GM23248 (cell line): ENCODE measurements at regions not wholly inside any gene's neighbourhood (a gene's known extent, or its start where the extent isn't known, plus 50 kb on each side); places are given as distances from the start of the nearest gene placed in this dataset.

Source experiments
- DNase-seq: peaks from one replicate; pipeline ENCODE4 v3.0.0-alpha.2; 2015
- H2AFZ ChIP-seq: fragments of 200-600 bp; sonication (generic); 2 replicates; pipeline ENCODE4 v1.6.1; 2016; ENCODE audit warnings: antibody characterized with exemption
- H3F3A ChIP-seq: fragments of 200-600 bp; sonication (generic); 2 replicates; pipeline ENCODE4 v1.6.1; 2016; ENCODE audit warnings: mild to moderate bottlenecking, antibody characterized with exemption, mixed run types; ENCODE audit not compliant: insufficient read depth
- H3K27ac ChIP-seq: fragments of 200-600 bp; sonication (generic); 2 replicates; pipeline ENCODE4 v1.5.1; 2016; ENCODE audit warnings: mild to moderate bottlenecking
- H3K27me3 ChIP-seq: fragments of 200-600 bp; sonication (generic); replicated peaks from 2 replicates; pipeline ENCODE4 v1.6.1; 2016; ENCODE audit warnings: mild to moderate bottlenecking; ENCODE audit not compliant: insufficient read depth
- H3K36me3 ChIP-seq: fragments of 200-600 bp; sonication (generic); 2 replicates; pipeline ENCODE4 v1.6.1; 2016; ENCODE audit warnings: low read depth, mild to moderate bottlenecking
- H3K4me1 ChIP-seq: fragments of 200-600 bp; sonication (generic); 2 replicates; pipeline ENCODE4 v1.6.1; 2016; ENCODE audit warnings: mild to moderate bottlenecking; ENCODE audit not compliant: insufficient read depth
- H3K4me2 ChIP-seq: fragments of 200-600 bp; sonication (generic); one replicate; pipeline ENCODE4 v1.6.1; 2016; ENCODE audit warnings: mild to moderate bottlenecking; ENCODE audit not compliant: unreplicated experiment
- H3K4me3 ChIP-seq: fragments of 200-600 bp; sonication (generic); 2 replicates; pipeline ENCODE4 v1.5.1; 2016; ENCODE audit warnings: mild to moderate bottlenecking
- H3K79me2 ChIP-seq: fragments of 200-600 bp; sonication (generic); 2 replicates; pipeline ENCODE4 v1.6.1; 2016; ENCODE audit warnings: mild to moderate bottlenecking; ENCODE audit not compliant: insufficient read depth
- H3K9ac ChIP-seq: fragments of 200-600 bp; sonication (generic); 2 replicates; pipeline ENCODE4 v1.6.1; 2016; ENCODE audit warnings: mild to moderate bottlenecking
- H3K9me2 ChIP-seq: fragments of 200-600 bp; sonication (generic); 2 replicates; pipeline ENCODE4 v1.6.1; 2016; ENCODE audit warnings: mixed run types, mild to moderate bottlenecking, moderate library complexity; ENCODE audit not compliant: insufficient read depth
- H3K9me3 ChIP-seq: fragments of 200-600 bp; sonication (generic); one replicate; pipeline ENCODE4 v1.6.1; 2017; ENCODE audit warnings: low read depth
- H4K20me1 ChIP-seq: fragments of 200-600 bp; sonication (generic); 2 replicates; pipeline ENCODE4 v1.6.0; 2016; ENCODE audit not compliant: insufficient read depth
- EZH2 ChIP-seq: fragments of 200-600 bp; sonication (generic); IDR thresholded peaks from 2 replicates; pipeline ENCODE4 v1.6.1; 2018; ENCODE audit warnings: antibody characterized with exemption, mild to moderate bottlenecking; ENCODE audit not compliant: insufficient read depth, poor library complexity, severe bottlenecking
- EZH2phosphoT487 ChIP-seq: fragments of 200-600 bp; sonication (generic); IDR thresholded peaks from 2 replicates; pipeline ENCODE4 v1.6.1; 2018; ENCODE audit warnings: antibody characterized with exemption, moderate library complexity, mild to moderate bottlenecking, low read depth; ENCODE audit not compliant: insufficient read depth
- WGBS, 2 experiments: methylation state at CpG; one replicate each; pipeline ENCODE4 v1.1.6; 2015 to 2017; ENCODE audit warnings: low lambda C conversion rate in 2 of 2, low coverage in 1 of 2; ENCODE audit errors: missing lambda C conversion rate in 2 of 2; 5-methylcytosine and 5-hydroxymethylcytosine counted together
- in situ Hi-C: fragments of 300-500 bp; cut with MboI; formaldehyde crosslinking; loops from 2 replicates; pipeline ENCODE4 v1.15.0; 2020

- H3F3A ChIP-seq = no peaks in the 10 kb centered on the region
- no peaks in the 10 kb centered on the region for H3K36me3 ChIP-seq
- H3K9me3 ChIP-seq = no peaks in the 10 kb centered on the region
- H3K79me2 ChIP-seq = no peaks in the 10 kb centered on the region
- no peaks in the 10 kb centered on the region for H3K4me1 ChIP-seq
- TF ChIP-seq EZH2phosphoT487 (no peak), EZH2 (no peak)
- DNase-seq = no peak
- H3K9me2 ChIP-seq = no peaks in the 10 kb centered on the region
- no peak overlapping the region for H3K4me2 ChIP-seq
- H4K20me1 ChIP-seq = no peaks in the 10 kb centered on the region
- no peak overlapping the region for H3K9ac ChIP-seq
- H3K27ac ChIP-seq = no peak overlapping the region
- H2AFZ ChIP-seq = no peak overlapping the region
- no peaks in the 10 kb centered on the region for H3K27me3 ChIP-seq
- in situ Hi-C loops = no loop called here
- 18 to 27% methylated on average over 2 of the region's 2 CpGs for WGBS, 2 experiments
- no peak overlapping the region for H3K4me3 ChIP-seq
Observed at GRCh38 chr3:115500795-115501194, 122.5 kb upstream of the GAP43 start.

GRCh38 chr3:115502128-115502527, 121.2 kb upstream of the GAP43 start:
- in situ Hi-C loops = no loop called here
- Histone ChIP-seq H3K4me1 (no peaks in the 10 kb centered on the region), H3K9ac (no peak overlapping the region), H3K27ac (no peak overlapping the region), H4K20me1 (no peaks in the 10 kb centered on the region), H3F3A (no peaks in the 10 kb centered on the region), H3K4me2 (no peak overlapping the region), H3K9me3 (no peaks in the 10 kb centered on the region), H3K27me3 (no peaks in the 10 kb centered on the region), H3K79me2 (no peaks in the 10 kb centered on the region), H3K36me3 (no peaks in the 10 kb centered on the region), H3K4me3 (no peak overlapping the region), H3K9me2 (no peaks in the 10 kb centered on the region), H2AFZ (no peak overlapping the region)
- 71 to 75% methylated on average over 4 of the region's 4 CpGs for WGBS, 2 experiments
- DNase-seq = no peak
- no peak for TF ChIP-seq EZH2phosphoT487
- TF ChIP-seq EZH2 = no peak

DNA sequence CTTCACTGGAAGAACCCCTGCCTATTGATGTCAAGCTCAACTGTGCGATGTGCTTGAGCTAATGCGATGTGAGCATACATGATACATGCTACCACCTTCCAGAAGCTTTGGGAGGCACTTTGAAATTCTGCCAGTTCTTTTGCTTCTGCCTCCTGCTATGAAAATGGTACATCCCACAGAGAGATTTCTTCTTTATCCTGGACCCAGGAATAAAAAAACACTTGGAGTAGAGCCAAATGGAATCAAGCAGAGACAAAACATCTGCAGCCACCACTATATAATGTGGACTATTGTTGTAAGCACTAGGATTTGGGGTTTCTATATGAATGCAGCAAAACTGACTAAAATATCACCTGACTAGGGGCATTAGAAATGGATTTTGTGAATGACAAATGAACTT, 119.9 kb upstream of the GAP43 start:
- Histone ChIP-seq H2AFZ (no peak overlapping the region), H3K9me2 (no peaks in the 10 kb centered on the region), H3F3A (no peaks in the 10 kb centered on the region), H3K79me2 (no peaks in the 10 kb centered on the region), H3K9ac (no peak overlapping the region), H3K9me3 (no peaks in the 10 kb centered on the region), H3K27ac (no peak overlapping the region), H3K4me2 (no peak overlapping the region), H3K4me3 (no peak overlapping the region), H3K36me3 (no peaks in the 10 kb centered on the region), H3K27me3 (no peaks in the 10 kb centered on the region), H4K20me1 (no peaks in the 10 kb centered on the region), H3K4me1 (no peaks in the 10 kb centered on the region)
- WGBS, 2 experiments = 27 to 39% methylated on average over 2 of the region's 2 CpGs
- in situ Hi-C loops = no loop called here
- TF ChIP-seq EZH2 (no peak), EZH2phosphoT487 (no peak)
- no peak for DNase-seq

GRCh38 chr3:115508562-115508961, 114.7 kb upstream of the GAP43 start:
- in situ Hi-C loops = no loop called here
- no peak for TF ChIP-seq EZH2phosphoT487
- TF ChIP-seq EZH2 = no peak
- Histone ChIP-seq H3K9me2 (no peaks in the 10 kb centered on the region), H3K4me2 (no peak overlapping the region), H3K4me1 (peaks cover 6% of the 10 kb centered on the region; the same call in 1 of the 2 replicates), H3K9ac (no peak overlapping the region), H3K27ac (no peak overlapping the region), H3K79me2 (no peaks in the 10 kb centered on the region), H3K36me3 (no peaks in the 10 kb centered on the region), H3K4me3 (no peak overlapping the region), H3K9me3 (no peaks in the 10 kb centered on the region), H4K20me1 (no peaks in the 10 kb centered on the region), H2AFZ (no peak overlapping the region), H3K27me3 (no peaks in the 10 kb centered on the region), H3F3A (peaks cover 6% of the 10 kb centered on the region; the same call in 1 of the 2 replicates)
- no peak for DNase-seq
- 75 to 77% methylated on average over 2 of the region's 2 CpGs for WGBS, 2 experiments
